ENCODE measurements at regions not wholly inside any gene's neighbourhood (a gene's known extent, or its start where the extent isn't known, plus 50 kb on each side); places are given as distances from the start of the nearest gene placed in this dataset.
"Not testable (repeated sequence)": the region's sequence is repeated elsewhere in the genome, so short reads cannot be mapped to it uniquely, and the experiment has no call there.

GRCh38 chr10:105729428-105729827 is 1088.3 kb downstream of the SORCS3 start:
- Histone ChIP-seq H3K4me3 (no peak overlapping the region), H3K27me3 (replicated peaks; ENCODE audit: insufficient read depth) (no peaks in the 10 kb centered on the region), H3K9me3 (no peaks in the 10 kb centered on the region), H3K27ac (no peak overlapping the region), H3K36me3 (no peaks in the 10 kb centered on the region), H3K4me1 (replicated peaks) (no peaks in the 10 kb centered on the region)
- no peak for DNase-seq (ENCODE audit: low spot score)
- TF ChIP-seq POLR2A (IDR thresholded peaks at IDR 0.05) (no peak), POLR2AphosphoS5 (IDR thresholded peaks at IDR 0.05) (no peak)
- TF ChIP-seq, protein P1, sequence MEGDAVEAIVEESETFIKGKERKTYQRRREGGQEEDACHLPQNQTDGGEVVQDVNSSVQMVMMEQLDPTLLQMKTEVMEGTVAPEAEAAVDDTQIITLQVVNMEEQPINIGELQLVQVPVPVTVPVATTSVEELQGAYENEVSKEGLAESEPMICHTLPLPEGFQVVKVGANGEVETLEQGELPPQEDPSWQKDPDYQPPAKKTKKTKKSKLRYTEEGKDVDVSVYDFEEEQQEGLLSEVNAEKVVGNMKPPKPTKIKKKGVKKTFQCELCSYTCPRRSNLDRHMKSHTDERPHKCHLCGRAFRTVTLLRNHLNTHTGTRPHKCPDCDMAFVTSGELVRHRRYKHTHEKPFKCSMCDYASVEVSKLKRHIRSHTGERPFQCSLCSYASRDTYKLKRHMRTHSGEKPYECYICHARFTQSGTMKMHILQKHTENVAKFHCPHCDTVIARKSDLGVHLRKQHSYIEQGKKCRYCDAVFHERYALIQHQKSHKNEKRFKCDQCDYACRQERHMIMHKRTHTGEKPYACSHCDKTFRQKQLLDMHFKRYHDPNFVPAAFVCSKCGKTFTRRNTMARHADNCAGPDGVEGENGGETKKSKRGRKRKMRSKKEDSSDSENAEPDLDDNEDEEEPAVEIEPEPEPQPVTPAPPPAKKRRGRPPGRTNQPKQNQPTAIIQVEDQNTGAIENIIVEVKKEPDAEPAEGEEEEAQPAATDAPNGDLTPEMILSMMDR (IDR thresholded peaks at IDR 0.05): no peak
- intact Hi-C loops (cut with DNase I): no loop called here
- 67% methylated on average over 1 of the region's 1 CpG for WGBS

DNA sequence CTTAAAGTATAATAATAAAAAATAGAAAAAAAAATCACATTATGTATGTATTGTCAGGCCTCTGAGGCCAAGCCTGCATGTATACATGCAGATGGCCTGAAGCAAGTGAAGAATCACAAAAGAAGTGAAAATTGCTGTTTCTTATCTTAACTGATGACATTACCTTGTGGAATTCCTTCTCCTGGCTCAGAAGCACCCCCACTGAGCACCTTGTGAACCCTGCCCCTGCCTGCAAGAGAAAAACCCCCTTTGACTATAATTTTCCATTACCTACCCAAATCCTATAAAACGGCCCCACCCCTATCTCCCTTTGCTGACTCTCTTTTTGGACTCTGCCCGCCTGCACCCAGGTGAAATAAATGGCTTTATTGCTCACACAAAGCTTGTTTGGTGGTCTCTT is 1086.5 kb downstream of the SORCS3 start:
- DNase-seq (ENCODE audit: low spot score); H3K9me3 ChIP-seq; H3K27ac ChIP-seq; H3K27me3 ChIP-seq (replicated peaks; ENCODE audit: insufficient read depth); intact Hi-C loops (cut with DNase I); H3K4me3 ChIP-seq; H3K36me3 ChIP-seq; H3K4me1 ChIP-seq (replicated peaks): not testable (repeated sequence)
- WGBS: 40% methylated on average over 2 of the region's 2 CpGs

GRCh38 chr10:105727131-105727530 is 1086.0 kb downstream of the SORCS3 start:
- DNase-seq (ENCODE audit: low spot score): no peak
- TF ChIP-seq, protein P1 (IDR thresholded peaks at IDR 0.05): no peak
- TF ChIP-seq POLR2A (IDR thresholded peaks at IDR 0.05): no peak
- no peak for TF ChIP-seq POLR2AphosphoS5 (IDR thresholded peaks at IDR 0.05)
- Histone ChIP-seq H3K36me3 (no peaks in the 10 kb centered on the region), H3K4me1 (replicated peaks) (no peaks in the 10 kb centered on the region), H3K4me3 (no peak overlapping the region), H3K27ac (no peak overlapping the region), H3K9me3 (no peaks in the 10 kb centered on the region), H3K27me3 (replicated peaks; ENCODE audit: insufficient read depth) (no peaks in the 10 kb centered on the region)
- intact Hi-C loops (cut with DNase I): no loop called here
- 34% methylated on average over 2 of the region's 2 CpGs for WGBS

DNA sequence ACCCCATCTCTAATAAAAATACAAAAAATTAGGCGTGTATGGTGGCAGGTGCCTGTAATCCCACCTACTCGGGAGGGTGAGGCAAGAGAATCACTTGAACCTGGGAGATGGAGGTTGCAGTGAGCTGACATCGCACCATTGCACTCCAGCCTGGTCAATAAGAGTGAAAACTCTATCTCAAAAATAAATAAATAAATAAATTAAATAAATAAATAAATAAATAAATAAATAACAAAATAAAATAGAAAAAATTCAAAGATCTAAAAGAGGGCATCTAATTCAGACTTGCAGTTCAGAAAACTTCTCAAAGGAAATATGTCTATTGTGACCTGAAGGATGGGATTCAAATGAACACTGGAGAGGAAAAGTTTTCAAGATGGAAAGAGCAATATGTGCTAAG is 1085.1 kb downstream of the SORCS3 start:
- TF ChIP-seq, protein P1 (IDR thresholded peaks at IDR 0.05): no peak
- TF ChIP-seq POLR2AphosphoS5 (IDR thresholded peaks at IDR 0.05) (no peak), POLR2A (IDR thresholded peaks at IDR 0.05) (no peak)
- H3K36me3 ChIP-seq: no peaks in the 10 kb centered on the region
- no peaks in the 10 kb centered on the region for H3K9me3 ChIP-seq
- DNase-seq (ENCODE audit: low spot score): no peak
- 82% methylated on average over 3 of the region's 3 CpGs for WGBS
- no peaks in the 10 kb centered on the region for H3K27me3 ChIP-seq (replicated peaks; ENCODE audit: insufficient read depth)
- no peaks in the 10 kb centered on the region for H3K4me1 ChIP-seq (replicated peaks)
- intact Hi-C loops (cut with DNase I): no loop called here
- no peak overlapping the region for H3K4me3 ChIP-seq
- H3K27ac ChIP-seq: no peak overlapping the region

DNA sequence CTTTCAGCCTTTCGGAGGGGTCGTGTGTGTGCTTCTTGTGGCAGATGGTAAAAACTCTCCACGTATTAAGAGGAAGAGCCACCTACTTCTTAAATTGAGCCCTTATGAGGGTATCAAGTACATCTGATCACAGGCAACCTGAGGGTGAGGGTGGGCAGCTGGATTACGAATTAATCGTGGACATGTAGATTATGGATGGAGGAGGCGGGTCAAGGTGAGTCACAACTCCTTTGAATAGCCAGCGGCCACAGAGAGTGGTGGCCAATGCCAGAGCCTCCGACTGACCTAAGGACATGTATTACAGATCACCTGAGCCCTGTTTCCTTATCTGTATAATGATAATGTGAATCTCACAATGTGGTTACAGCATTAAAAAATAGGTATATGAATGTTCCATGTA is 1083.9 kb downstream of the SORCS3 start:
- no peaks in the 10 kb centered on the region for H3K36me3 ChIP-seq
- no peak for DNase-seq (ENCODE audit: low spot score)
- H3K27me3 ChIP-seq (replicated peaks; ENCODE audit: insufficient read depth): no peaks in the 10 kb centered on the region
- no peaks in the 10 kb centered on the region for H3K9me3 ChIP-seq
- intact Hi-C loops (cut with DNase I): no loop called here
- WGBS: 77% methylated on average over 8 of the region's 8 CpGs
- H3K4me1 ChIP-seq (replicated peaks): no peaks in the 10 kb centered on the region
- no peak overlapping the region for H3K4me3 ChIP-seq
- H3K27ac ChIP-seq: no peak overlapping the region
- TF ChIP-seq, protein P1 (IDR thresholded peaks at IDR 0.05): no peak
- TF ChIP-seq POLR2A (IDR thresholded peaks at IDR 0.05) (no peak), POLR2AphosphoS5 (IDR thresholded peaks at IDR 0.05) (no peak)
